AML-193 (cell line): ENCODE measurements at regions not wholly inside any gene's neighbourhood (a gene's known extent, or its start where the extent isn't known, plus 50 kb on each side); places are given as distances from the start of the nearest gene placed in this dataset.

Source experiments
- DNase-seq, 2 experiments: peaks; one replicate each; lab custom pipeline; 2025; lab: John Stamatoyannopoulos, UW

DNA sequence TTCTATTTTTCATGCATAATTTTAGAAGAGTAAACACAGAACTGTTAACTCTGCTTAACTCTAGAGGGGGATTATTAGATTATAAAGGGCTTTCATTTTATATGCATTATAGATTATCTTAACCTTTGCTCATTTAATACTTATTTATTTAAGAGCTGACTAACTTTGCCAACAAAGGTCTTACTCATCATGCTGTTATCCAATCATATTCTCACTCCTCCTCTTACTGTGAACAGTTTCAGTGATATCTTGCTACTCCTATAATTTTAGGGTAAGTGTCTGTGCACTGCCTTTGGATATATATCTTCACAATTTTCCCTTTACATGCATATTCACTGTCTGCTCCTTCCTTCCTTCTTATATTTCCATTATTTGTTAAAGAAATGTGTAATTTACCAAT, 1814.9 kb downstream of the STIM2 start:
- DNase-seq: no peak

GRCh38 chr4:28677808-28678207, 1817.2 kb downstream of the STIM2 start:
- DNase-seq: no peak

DNA sequence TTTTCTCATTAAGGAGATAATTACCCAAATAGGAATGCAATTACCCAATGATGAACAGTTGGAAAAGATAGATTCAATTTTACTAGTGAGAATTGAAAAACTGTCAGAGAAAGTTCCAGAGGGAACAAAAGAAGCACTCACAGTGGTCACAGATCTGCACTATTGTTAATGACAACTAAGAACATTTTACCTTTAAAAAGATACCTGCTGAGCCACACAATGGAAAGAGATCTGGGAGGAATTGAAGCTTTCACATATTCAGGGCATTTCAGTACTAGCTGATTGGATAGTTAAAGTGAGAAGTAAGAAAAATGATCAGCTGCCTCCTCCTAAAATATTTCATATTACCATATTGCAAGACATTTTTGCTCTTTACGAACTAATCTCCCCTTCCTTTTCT, 1822.2 kb downstream of the STIM2 start:
- no peak for DNase-seq

DNA sequence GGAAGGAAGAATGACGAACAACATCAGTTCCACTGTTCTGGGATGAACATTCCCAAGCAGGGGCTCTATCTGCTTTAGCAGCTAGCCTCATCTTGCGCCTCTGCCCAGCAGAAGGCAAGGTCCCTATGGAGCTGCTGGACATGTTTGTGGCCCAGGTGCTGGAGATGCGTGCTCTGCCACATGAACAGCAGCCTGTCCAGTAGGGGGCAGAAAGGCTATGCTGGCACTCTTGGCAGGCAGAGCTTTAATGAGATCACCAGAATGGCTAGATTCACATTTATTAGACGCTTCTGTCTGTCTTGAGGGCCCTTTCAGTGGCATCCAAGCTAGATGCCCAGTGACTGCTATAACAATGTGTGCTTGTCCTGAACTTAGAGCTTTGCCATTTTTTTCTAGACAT, 1826.0 kb downstream of the STIM2 start:
- peak; percentile 19 to 32 for DNase-seq

GRCh38 chr4:28690890-28691289, 1830.2 kb downstream of the STIM2 start:
- no peak for DNase-seq

DNA sequence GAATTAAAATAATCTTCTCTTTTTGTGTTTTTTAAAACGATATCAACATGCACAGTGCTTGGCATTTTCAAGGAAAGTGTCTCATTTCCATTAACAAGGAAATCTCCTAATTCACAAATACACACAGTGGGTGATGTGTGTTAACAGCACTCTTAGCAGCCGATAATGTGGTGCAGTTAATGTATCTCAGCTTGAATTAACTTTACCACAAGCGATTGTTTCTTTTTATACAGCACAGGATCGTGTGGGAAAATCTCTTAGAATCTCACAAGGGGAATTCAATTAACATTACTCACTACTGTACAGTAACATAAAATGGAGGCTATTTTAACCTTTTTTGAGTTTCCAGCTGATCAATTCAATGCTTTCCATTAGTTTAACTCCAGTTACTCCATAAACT, 1841.9 kb downstream of the STIM2 start:
- no peak for DNase-seq

- DNase-seq: no peak
Observed at GRCh38 chr4:28709891-28710290, 1849.2 kb downstream of the STIM2 start.

- no peak for DNase-seq
Observed at GRCh38 chr4:28723371-28723770, 1862.7 kb downstream of the STIM2 start.

GRCh38 chr4:28724239-28724638, 1863.6 kb downstream of the STIM2 start:
- no peak for DNase-seq

- no peak for DNase-seq
Observed at GRCh38 chr4:28730304-28730703, 1869.7 kb downstream of the STIM2 start.

- no peak for DNase-seq
Observed at GRCh38 chr4:28744066-28744465, 1883.4 kb downstream of the STIM2 start.

DNA sequence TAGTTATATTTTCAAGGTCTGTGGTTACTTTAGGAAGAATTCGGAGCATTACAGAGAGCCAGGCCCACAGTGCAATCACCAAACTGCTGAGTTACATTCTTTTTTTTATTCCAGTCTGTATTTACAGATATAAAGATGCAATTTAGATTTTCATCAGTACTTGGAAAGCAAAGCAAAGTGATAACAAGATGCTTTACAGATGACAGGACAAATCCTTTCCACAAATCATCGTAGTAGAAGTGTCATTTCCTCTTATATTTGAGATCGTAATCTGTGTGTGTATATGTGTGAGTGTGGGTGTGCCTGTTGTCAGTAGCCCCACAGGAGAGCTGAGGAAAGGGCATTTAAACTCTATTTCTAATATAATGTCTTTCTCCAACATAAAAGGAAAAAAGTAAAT, 1893.7 kb downstream of the STIM2 start:
- no peak for DNase-seq

DNA sequence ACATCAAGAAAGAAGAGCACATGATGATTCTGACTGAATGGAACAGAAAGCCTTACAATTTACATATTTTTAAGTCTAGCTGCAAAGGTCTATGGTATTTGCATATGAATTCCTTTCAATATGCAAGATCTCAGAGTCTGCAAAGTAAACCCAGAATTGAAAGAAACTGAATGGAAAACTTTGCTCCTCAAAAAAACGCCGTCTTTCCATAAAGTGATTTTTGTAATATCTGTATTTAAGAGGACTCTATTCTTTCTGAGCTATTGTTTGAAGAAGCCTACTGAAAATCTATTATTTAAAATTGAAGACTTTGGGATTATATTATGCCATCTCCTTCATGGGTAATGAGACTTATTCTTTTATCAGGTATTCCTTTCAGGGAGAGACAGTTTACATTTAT, 1894.4 kb downstream of the STIM2 start:
- no peak for DNase-seq

DNA sequence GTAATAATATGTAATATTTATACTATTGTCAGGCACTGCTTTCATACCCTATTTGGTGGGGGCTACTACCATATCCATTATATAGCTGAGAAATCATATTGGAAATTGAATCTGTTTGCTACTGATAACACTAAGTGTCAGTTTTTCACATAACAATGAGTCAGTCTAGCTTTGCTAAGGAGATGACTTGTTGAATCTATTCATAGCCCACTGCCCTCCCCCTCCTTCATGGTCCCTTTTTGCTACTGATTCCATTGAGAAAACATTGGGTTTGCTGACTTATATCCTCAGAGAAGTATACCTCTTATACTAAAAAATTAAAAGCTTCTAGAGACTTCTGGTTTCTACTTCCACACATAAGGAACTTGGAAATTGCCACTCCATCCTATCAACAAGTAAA, 1898.4 kb downstream of the STIM2 start:
- no peak for DNase-seq

GRCh38 chr4:28760003-28760402, 1899.4 kb downstream of the STIM2 start:
- DNase-seq: no peak

DNA sequence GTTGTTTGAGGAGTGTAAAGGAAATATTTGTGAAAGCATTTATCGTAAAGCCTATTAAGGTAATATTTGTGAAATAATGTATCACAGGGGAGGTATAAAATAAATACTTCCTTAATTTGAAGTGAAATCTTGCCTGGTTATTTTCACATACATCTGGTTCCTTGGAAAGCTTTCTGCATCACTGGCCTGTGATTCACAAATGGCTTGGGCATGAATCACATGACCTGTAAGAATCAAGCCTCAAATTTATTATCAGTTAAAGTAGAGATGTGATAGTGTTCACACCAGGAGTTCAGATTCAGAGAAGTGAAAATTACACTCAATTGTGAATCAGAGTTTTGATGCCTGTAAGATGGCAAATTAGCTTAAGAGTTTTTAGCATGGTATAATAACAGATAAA, 1911.4 kb downstream of the STIM2 start:
- no peak for DNase-seq

GRCh38 chr4:28772788-28773187, 1912.1 kb downstream of the STIM2 start:
- no peak for DNase-seq

GRCh38 chr4:28774344-28774743, 1913.7 kb downstream of the STIM2 start:
- DNase-seq: no peak

DNA sequence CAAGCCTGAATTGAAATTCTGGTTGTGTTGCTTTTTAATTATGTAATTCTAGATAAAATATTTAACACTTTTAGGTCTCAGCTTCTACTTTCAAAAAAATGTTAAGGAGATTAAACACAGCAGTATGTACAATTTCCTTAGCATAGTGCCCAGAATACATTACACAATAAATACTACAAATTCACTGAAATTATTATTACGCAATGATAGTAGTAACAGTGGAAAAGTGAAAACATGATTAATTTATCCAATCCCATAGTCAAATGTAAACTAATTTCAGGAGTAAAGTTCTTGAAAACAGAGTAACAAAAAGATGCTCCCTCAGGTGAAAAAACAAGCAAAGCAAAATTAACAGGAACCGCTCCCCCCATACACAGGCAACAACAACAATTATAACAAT, 1915.4 kb downstream of the STIM2 start:
- DNase-seq: no peak

GRCh38 chr4:28784188-28784587, 1923.5 kb downstream of the STIM2 start:
- DNase-seq: no peak

DNA sequence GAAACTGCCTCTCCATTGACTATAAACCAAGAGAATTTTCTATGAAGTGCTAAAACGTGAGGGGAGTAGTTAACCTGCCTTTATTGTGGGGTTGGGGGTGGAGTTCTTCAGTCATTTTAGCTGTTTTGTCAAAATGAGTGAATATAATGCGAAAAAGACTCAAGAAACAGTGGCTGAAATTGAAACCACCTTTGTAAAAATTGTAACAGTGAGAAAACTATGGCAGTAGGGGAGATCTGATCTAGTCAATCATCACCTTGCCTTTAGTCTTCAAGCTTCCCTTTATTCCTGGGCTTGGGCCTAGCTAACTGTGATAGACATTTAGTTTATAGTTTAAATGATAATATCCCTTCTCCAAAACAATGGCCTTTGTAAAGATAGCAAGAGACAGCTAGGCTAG, 1927.3 kb downstream of the STIM2 start:
- no peak for DNase-seq

GRCh38 chr4:28788929-28789490, 1928.4 kb downstream of the STIM2 start:
- DNase-seq: no peak

GRCh38 chr4:28792917-28793597, 1927.1 kb upstream of the PCDH7 start:
- DNase-seq: no peak

- DNase-seq: no peak
Observed at GRCh38 chr4:28799696-28800095, 1920.5 kb upstream of the PCDH7 start.
